Fibroblast of skin of right biceps (primary cell): ENCODE measurements at regions not wholly inside any gene's neighbourhood (a gene's known extent, or its start where the extent isn't known, plus 50 kb on each side); places are given as distances from the start of the nearest gene placed in this dataset.

Experiments
- DNase-seq: peaks from one replicate; pipeline ENCODE4 v3.0.0-alpha.2; 2013

DNA sequence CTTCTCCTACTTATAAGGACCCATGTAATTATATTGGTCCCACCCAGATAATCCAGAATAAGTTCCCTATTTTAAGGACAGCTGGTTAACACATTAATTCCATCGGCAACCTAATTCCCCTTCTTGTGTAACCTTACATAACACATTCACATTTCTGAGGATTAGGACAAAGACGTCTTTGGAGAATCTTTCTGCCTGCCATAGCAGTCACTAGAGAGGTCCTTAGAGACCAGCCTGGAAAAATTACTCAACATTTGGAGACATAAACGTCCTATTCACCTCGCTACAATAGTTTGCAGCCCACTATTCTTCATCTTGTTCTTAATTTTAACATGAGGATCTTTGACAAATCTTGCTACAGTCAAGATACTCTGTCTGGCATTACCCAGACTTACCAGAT lies 100.1 kb downstream of the MAFB start:
- DNase-seq: no peak

DNA sequence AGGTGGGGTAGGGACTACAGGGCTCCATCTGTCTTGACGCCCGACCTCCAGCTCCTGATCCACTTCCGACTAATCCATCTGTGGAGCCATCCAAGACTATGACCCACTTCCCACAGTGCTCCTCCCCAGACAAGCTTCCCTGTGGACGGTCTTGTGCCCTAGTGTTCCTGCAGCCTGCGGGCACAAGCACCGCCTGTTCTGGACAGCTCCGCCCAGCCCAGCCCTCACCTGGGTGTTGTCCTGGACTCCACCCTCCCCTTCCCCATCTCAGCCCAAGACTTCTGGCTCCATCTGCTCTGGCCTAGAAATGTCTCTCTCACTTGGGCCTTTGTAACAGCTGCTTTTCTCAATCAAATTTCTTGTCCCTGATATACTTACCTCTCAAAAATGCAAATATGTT lies 102.0 kb downstream of the MAFB start:
- no peak for DNase-seq

DNA sequence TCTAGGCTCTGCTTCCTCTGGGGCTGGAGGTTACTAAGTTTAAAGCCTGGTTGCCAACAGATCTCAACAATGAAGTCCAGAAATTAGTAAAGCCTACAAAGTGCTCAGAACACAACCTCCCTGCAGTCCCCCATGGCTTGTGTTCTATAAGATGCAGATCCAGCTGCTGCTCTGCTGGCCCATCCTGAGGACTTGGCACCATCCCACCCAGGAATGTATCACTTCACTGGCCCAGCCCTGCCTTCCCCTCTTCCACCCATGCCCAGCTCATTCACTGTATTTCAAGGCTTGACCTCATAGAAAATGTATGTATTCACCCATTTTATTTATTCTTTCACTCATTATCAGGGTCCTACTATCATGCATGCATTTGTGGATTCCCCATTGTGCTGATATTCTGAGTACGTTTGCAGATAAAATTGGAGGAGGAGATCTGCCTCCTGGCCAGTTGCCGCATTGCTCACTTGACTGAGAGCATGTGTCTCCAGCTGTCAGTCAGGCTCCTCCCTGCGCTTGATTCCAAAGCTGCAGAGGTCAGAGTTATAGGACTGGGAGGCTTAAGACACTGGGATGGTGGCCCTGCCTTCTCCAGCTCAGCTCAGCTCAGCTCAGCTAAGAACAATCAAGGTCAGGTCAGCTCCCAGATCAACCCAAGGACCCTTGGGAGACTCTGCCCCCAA lies 104.8 kb downstream of the MAFB start:
- DNase-seq: no peak

DNA sequence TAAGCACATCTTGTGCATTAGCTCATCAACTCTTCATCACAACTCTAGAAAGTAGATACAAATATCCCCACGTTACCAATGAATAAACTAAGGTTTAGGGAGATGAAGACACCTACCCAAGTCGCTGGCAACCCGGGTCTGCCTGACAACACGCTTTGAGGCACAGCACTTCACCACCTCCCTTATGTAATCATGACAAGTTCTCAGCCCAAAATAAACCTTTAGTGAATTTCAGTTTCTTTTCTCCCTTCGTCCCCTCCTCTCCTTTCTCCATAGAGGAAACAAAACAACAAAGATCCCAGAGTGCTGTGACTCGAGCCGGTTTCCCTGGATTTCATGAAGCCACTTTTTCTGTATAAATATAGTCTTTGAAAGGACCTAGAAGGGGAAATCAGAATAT lies 105.4 kb downstream of the MAFB start:
- no peak for DNase-seq

DNA sequence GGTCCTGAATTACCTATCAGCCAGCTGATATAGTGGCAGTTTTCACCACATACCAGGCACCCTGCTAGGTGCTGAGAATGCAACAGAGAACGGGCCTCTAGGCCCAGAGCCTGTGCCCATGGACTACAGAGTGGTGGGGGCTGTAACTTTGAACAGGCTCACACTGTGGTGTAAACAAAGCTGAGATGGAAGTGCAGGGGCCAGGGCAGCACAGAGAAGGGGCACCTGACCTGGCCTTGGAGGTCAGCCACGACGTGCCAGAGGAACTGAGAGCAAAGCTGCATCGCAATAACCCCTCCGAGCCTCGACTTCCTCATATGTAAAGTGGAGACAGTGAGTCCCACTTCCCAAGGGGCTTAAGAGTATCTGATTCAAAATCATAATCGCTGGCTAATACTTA lies 105.8 kb downstream of the MAFB start:
- no peak for DNase-seq

DNA sequence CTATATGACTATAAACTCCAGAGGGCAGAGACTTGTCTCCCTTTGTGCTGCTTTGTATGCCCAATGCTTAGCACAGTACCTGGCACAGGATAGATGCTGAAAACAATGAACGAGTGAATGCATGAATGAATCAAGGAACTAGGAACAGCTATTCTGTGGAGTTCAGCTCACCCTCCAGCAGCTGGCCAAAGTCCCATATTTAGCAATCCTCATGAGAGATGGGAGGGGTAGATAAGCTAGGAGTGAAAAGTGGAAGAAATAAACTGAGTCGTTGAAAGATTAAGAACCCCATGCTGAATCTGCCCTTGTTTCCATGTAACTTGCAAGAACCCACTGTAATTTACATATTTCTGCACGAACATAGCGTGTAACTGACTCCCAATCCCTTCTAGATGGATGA lies 106.5 kb downstream of the MAFB start:
- no peak for DNase-seq

DNA sequence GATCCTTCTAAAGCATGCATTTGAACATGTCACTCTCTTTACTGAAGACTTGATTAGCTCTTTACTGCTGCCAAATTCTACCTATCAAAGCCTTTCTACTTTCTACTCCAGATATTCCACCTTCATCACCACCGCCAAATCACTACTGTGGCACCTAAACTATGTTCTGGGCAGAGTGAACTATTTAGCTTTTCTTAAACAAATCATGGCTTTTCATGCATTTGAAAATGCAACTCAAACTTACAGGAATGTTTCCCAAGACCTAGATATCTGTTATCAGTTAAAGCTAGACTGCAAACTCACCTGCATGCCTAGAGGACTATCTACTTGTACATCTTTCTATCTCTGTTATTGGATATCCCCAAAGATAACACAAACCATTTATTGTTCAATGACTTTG lies 109.3 kb downstream of the MAFB start:
- DNase-seq: no peak

DNA sequence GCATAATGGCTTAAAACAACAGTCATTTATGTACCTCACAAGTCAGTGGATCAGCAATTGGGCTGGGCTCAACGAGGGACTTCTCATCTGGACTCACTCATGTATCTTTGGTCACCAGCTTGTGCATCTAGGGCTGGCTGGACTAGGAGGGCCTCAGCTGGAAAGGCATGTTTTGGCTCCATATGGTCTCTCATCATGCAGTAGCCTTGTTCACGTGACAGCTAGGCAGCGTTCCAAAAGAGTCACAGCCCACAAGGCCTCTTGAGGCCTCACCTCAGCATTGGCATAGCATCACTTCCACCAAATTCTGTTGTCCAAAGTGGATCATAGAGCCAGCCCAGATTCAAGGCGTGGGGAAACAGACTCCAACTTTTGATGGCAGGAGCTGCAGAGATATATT lies 110.1 kb downstream of the MAFB start:
- DNase-seq: no peak

DNA sequence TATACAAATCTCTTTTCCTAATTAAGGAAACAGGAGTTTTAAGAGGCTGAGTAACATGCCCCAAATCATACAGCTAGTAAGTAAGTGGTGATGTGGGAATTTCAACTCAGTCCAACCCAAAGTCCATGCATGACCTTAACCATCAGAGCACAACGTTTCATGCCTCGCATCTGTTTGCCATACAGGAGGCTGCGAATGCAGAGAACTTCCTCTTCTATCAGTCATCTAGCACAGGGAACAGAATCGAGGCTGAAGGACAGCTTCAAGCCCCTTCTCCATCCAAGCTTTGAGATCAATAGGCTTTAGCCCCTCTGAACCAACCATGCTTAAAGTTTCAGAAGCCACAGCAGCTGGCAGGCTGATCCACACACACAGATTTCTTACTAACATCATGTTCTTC lies 113.2 kb downstream of the MAFB start:
- DNase-seq: no peak

DNA sequence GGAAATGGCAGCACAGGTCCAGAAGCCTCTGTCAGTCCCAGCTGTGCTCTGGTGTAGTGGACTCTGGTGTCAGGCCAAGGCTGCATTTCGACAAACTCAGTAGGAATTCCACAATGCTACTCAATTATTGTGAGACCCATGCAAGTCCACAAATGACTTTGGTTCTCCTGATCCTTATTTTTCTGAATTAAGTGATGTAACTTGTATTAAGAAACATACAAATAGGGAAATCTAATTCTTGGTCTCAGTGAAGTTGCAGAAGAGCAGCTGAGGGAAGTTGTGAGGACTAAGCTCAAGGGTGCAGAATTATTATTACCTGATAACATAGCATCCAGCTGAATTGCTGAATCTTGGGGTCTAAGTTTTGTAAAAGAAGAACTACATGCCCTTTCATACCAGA lies 116.8 kb downstream of the MAFB start:
- DNase-seq: no peak

DNA sequence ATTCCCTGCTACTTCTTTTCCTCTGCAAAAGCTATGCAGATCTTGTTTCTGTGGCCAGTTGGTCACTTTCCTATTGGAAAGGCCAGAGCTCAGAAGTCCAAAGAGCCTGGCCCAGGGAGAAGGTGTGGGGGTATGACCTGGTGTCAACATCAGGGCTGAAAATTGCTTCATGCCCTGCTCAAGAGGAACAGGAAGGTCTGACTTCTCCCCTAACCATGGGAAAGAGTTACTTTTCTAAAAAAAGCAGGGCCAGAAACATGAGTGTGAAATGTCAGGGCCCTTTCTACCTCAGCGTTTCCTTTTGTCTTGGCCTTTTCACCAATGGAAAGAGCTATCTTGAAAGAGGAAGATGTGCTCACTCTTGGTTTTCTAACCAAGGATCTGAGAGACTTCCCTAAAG lies 117.4 kb downstream of the MAFB start:
- no peak for DNase-seq

DNA sequence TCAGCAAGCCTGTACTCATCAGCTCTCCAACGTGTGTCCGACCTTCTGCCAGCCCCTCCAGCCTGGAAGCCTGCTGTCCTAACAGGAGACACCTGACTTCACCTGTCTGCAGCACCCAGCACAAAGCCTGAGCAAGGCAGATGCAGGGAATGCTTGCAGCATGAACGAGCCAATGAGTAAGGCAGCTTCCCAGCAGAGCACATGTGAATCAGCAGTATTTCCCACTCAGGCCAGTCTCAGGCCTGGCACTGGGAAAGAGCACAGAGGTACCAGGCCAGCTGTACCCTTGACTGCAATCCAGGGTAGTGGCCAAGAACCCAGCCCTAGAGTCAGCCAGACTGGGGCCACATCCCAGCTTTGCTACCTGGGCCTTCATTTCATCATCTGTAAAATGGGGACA lies 120.8 kb downstream of the MAFB start:
- no peak for DNase-seq

DNA sequence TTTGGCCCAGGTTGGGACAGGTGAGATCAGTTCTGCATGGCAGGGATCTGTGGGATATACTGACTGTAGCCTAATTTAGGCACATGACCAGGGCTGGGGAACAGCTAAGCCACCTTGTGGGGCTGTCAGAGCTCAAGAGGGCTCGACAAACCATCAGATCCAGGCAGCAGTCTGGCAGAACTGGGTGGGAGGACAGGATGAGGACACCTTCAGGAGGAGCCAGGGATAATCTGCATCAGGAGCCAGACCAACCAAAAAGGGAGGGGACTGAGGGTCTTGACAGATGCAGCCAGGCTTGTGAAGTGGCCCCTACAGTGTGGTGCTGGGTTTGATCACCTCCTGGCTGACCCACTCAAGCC lies 123.4 kb downstream of the MAFB start:
- DNase-seq: no peak

DNA sequence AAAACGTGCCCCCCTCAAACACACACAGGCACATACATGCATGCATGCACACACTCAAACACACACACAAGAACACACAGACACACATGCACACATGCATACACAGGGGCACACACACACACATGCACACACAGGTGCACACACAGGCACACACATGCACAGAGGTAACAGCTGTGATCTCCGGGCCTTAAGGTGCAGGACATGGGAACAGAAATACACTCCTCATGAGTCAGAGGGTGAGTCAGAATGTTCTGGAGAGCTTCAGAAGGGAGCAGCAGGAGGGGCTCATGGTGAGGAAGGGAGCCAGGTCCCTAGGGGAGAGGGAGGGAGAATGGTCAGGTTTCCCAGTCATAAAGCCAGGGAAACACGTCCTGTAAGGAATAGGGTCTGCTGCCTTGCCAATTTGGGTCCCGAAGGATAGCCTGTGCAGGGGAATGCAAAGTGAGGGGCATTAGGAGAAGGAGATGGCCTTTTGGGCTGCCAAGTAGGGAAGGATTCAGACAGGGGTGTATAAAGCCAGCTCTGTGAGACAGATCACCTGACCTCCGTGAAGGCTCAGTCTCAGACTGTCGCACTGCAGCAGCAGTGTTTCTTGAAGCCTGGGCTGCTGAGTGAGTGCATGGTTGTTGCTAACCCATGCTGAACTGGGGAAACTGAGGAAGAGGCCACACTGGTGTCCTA lies 123.9 kb downstream of the MAFB start:
- DNase-seq: peak; percentile 85

DNA sequence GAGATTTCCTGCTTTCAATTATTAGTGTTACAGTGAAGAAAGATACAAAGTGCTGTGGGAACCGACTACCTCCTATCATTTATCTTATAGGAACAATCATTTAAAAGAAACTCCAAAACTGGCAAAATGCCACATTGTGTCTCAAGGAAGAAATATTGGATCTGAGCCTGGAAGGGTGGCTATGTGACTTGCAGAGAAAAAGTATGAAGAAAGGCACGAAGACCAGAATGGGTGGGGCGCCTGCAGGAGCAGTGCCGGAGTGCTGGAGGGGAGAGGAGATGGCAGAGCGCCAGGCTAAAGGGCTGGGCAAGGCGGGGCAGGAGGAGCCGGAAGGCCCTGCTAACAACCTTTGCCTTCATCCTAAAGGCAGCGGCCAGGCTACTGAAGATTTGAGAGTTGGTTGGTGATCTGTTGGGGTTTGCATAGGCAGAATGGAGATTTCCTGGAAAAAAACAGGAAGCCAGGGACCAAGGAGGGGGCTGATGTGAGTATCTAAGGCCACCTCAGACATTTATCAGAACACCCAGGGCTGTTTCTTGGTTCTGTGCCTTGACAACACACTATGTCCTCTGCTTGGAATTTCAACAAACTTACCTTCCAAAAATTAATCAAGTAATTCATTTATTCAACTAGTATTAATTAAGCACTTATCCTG lies 125.6 kb downstream of the MAFB start:
- peak; percentile 61 for DNase-seq

DNA sequence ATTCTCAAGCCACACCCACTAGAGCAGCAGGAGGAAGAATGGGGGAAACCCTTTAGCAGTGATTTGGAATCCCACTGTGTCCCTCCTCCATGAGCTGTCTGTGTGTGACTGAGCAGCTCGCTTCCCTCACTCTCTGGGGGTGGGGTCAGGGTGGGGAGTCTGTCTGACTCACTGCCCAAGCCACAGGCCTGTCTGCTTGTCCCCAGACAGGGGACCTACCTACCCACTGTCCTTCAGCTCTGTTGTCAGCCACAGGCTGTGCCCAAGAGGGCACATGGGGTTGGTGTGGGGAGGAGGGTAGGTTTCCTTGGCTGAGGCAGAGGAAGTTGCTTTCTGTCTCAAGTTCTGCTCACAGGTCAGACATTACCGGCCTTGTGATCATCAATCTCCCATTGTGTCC lies 127.0 kb downstream of the MAFB start:
- DNase-seq: peak; percentile 65

DNA sequence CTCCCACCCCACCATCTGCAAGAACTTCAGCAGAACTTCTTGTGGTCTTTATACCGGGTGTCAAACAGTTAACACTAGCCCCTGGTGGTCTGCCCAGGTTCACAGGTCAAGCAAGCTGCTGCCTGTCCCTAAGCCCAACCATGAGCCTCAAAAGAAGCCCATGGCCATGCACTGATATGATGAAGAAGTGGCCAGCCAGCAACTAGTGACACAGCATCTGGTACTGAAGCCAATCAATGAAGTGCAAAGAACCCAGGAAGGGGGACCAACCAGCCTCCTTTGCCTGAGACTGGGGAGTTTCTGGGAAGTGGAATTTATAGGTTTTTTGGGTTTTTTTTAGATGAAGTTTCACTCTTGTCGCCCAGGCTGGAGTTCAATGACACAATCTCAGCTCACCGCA lies 127.8 kb downstream of the MAFB start:
- no peak for DNase-seq

DNA sequence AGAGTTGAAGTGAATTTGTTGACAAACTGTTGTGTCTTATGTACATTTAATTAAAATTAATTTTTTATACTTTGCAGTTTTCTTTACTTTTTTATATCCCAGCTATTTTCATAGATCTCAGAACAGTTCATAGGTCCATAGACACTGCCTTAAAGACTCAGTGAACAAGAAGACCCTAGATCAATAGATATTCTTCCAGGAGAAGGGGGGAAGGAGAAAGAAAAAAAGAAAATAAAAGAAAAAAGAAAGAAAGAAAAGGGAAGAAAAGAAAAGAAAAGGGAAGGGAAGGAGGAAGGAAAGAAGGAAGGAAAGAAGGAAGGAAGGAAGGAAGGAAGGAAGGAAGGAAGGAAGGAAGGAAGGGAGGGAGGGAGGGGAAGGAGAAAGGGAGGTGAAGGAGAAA lies 130.8 kb downstream of the MAFB start:
- no peak for DNase-seq

DNA sequence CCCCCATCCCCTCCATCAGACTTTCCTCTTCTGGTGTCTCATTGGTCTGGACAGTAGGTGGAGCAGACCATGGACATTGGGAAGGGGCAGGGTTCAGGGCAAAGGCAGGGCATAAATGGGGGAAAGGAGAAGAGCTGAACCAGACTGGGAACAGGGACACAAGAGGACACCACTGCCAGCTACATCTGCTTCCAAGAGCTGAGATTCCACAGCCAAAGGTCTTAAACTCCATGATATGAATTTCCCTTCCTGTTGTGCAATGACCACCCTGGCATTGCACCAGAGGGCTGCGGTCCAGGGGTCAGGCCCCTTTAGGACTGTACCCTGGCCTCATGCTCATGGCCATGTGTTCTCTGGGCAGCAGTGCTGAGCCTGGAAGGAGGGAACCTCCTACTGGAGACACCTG lies 137.9 kb downstream of the MAFB start:
- no peak for DNase-seq

DNA sequence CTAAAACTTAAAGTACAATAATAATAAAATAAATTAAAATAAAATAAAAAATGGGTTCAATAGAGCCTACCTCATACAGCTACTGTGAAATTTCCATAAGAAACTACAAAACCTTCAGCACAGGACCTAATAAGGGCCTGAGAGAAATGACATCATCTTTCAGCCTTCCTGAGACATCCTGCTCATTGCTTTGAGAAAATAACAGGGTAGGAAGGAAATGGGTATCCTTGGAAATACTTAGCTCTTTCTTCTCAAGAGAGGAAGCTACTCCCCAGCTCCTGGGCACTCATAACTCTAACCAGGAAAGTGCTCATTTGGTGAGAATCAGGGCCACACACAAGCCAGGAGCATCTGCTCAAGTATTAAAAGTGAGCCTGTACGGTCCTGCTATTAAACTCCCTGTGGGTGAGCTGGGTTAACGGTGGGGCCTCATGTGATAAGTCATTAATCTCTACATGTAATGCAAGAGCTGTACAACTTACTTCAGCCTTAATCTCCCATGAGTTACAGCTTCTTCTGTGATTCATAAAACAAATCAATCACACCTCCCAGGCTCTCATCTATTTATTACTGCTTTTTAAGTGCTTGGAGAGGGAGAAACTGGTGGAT lies 141.4 kb downstream of the MAFB start:
- peak; percentile 37 for DNase-seq

DNA sequence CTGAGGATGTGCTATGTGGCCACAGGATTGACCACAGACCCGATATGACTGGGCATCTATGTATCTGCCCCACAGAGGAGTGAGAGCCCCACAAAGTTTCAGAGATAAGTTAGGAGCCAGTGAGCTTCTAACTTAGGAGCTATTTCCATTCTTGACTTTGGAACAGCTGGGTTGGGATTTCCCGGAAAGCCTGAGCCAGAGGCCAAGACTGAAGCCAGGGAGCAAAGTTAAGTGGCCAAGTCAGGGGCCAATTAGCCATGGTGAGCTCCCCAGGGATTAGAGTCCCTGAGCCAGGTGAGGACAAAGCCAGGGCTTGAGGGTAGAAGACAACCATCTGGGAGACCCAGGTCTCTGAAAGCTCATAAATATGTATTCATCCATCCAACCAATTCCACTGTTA lies 143.6 kb downstream of the MAFB start:
- DNase-seq: no peak

DNA sequence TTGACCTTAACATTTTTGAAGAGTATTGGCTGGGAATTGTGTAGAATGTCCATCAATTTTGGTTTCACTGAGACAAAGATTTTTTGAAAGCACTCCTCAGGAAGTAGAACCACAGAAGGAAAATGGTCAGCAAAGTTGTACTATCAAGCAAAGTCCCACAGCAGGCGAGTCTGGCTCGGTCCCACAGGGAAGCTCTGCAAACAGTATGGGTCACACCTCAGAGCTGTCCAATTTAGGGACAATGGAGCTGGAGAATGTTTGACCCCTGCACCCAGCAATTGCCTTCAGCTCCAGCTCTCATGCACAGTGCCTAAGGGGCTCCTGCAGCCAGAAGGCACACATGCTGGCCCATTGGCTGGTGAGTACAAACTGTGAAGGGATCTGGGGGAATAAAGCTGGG lies 147.0 kb downstream of the MAFB start:
- no peak for DNase-seq

DNA sequence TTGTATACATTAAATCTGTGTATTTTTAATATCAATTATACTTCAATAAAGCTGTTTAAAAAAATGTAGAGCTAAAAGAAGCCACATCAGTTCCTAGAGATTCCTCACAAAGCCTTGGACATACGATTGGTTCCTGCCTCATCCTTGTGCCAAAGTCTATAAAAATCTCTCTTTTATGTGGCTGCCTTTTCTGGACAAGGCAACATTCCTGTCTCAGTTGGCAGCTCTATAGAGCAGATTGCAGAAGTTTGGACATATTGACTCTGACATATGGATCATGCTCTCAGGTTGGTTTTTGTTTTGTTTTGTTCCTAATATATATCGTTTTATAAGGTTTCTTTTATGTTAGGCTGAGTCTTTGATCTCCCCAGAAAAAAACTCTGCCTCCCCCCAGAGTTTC lies 148.9 kb downstream of the MAFB start:
- DNase-seq: no peak

DNA sequence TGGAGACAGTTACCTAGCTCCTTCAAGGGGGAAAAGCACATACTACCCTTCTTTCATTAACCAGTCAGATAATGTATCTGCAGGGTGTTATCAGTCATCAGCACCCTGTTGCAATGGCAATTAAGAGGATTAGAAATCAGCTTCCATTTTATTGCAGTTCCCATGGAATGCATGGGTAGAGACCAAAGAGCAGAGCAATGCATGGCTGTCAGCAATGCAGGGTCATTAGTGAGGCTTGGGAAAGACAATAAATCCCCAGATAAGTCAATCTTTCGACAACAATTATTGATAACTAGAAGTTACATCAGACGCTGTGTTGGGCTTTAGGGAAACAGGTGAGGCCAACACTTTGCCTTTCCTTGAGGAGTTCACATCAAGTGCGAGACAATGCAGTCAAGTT lies 150.9 kb downstream of the MAFB start:
- DNase-seq: no peak
